HepG2 (cell line): ENCODE measurements at regions not wholly inside any gene's neighbourhood (a gene's known extent, or its start where the extent isn't known, plus 50 kb on each side); places are given as distances from the start of the nearest gene placed in this dataset.

Experiments used
- ATAC-seq: fragments of 200-7000 bp; cut with Tn5 transposase; 3 replicates; pipeline ENCODE4 v1.9.1; 2020; ENCODE audit warnings: mild to moderate bottlenecking, moderate library complexity
- BruUV-seq: library from RNA; stranded (reverse); fragments of 400-500 nt; replicated peaks from 2 replicates; lab custom pipeline; 2021; lab: Mats Ljungman, UMichigan
- CTCF ChIA-PET: fragments of 300-600 bp; formaldehyde crosslinking; extraction: SDS; loops from one replicate; lab custom pipeline; 2021; ENCODE audit warnings: low total read pairs, inconsistent platforms, low intra/inter-chr PET ratio; lab: Yijun Ruan, JAX
- POLR2A ChIA-PET: fragments of 350-600 bp; sonication (Branson Sonifier 250); formaldehyde crosslinking; loops from one replicate; lab custom pipeline; 2020; ENCODE audit warnings: antibody characterized with exemption, inconsistent platforms; lab: Yijun Ruan, JAX
- DNase-seq: peaks from one replicate; pipeline ENCODE4 v3.0.0-alpha.2; 2015; ENCODE audit warnings: low spot score
- FAIRE-seq: peaks from 3 replicates; lab custom pipeline; 2011; peaks lifted over from hg19 to GRCh38; lab: Jason Lieb, UNC
- H2AFZ ChIP-seq: one replicate; pipeline ENCODE4 v1.6.1; 2011; ENCODE audit warnings: low read length, inconsistent platforms
- H3K27ac ChIP-seq: fragments of 300-600 bp; 3 replicates; pipeline ENCODE4 v1.8.0; 2011; ENCODE audit warnings: mixed run types, mild to moderate bottlenecking, mixed read lengths, low read length, inconsistent platforms; ENCODE audit not compliant: insufficient read depth; ENCODE audit errors: extremely low read length
- H3K27me3 ChIP-seq, 2 experiments: fragments of 200-600 bp in 1 of 2; 2 replicates in 1 of 2; 3 replicates in 1 of 2; pipeline versions ENCODE4 v1.6.0 to v1.8.0; 2011; ENCODE audit warnings: low read length in 2 of 2, mild to moderate bottlenecking in 2 of 2, moderate library complexity in 2 of 2, inconsistent platforms in 1 of 2; ENCODE audit not compliant: insufficient read depth in 2 of 2, control insufficient read depth in 1 of 2
- H3K36me3 ChIP-seq, 2 experiments: fragments of 200-600 bp in 1 of 2; replicated peaks in 1 of 2; 2 replicates in 1 of 2; 3 replicates in 1 of 2; pipeline versions ENCODE4 v1.5.1 to v1.8.0; 2011; ENCODE audit warnings: low read length in 2 of 2, inconsistent platforms in 1 of 2; ENCODE audit not compliant: insufficient read depth in 2 of 2, control insufficient read depth in 1 of 2
- H3K4me1 ChIP-seq: 2 replicates; pipeline ENCODE4 v1.5.1; 2012; ENCODE audit warnings: low read length, inconsistent platforms; ENCODE audit not compliant: insufficient read depth
- H3K4me2 ChIP-seq: 2 replicates; pipeline ENCODE4 v1.6.0; 2011; ENCODE audit warnings: low read depth, low read length, inconsistent platforms
- H3K4me3 ChIP-seq, 3 experiments: fragments of 200-600 bp in 1 of 3; sonication (generic), shearing (Covaris generic) in 1 of 3; replicated peaks in 1 of 3; 2 replicates each; pipeline ENCODE4 v1.5.1; 2011 to 2016; ENCODE audit warnings: low read length in 3 of 3, inconsistent platforms in 2 of 3, low read depth in 2 of 3, mild to moderate bottlenecking in 2 of 3, control low read depth in 1 of 3, mixed read lengths in 1 of 3; ENCODE audit not compliant: insufficient read depth in 1 of 3
- H3K79me2 ChIP-seq: one replicate; pipeline ENCODE4 v1.6.1; 2011; ENCODE audit warnings: low read length, inconsistent platforms; ENCODE audit not compliant: insufficient read depth
- H3K9ac ChIP-seq: 2 replicates; pipeline ENCODE4 v1.6.0; 2011; ENCODE audit warnings: mild to moderate bottlenecking, low read depth, low read length, inconsistent platforms; ENCODE audit not compliant: insufficient read depth
- H3K9me3 ChIP-seq: 2 replicates; pipeline ENCODE4 v1.5.1; 2012; ENCODE audit warnings: mild to moderate bottlenecking, low read length
- H4K20me1 ChIP-seq: 2 replicates; pipeline ENCODE4 v1.6.0; 2011; ENCODE audit warnings: inconsistent platforms, mild to moderate bottlenecking, low read length, moderate library complexity; ENCODE audit not compliant: insufficient read depth
- ADNP ChIP-seq: sonication (generic); formaldehyde crosslinking; IDR thresholded peaks from 2 replicates; pipeline ENCODE4 v1.4.0; 2020; ENCODE audit warnings: missing genetic modification reagents
- BRD4 ChIP-seq: sonication (generic); formaldehyde crosslinking; IDR thresholded peaks from 2 replicates; pipeline ENCODE4 v1.4.0; 2020; ENCODE audit warnings: missing genetic modification reagents
- CREB3 ChIP-seq: sonication (generic); formaldehyde crosslinking; IDR thresholded peaks from 2 replicates; pipeline ENCODE4 v1.5.0; 2020; ENCODE audit warnings: missing genetic modification reagents
- ETV6 ChIP-seq: sonication (generic); formaldehyde crosslinking; conservative IDR thresholded peaks from 2 replicates; pipeline ENCODE4 v1.4.0; 2020; ENCODE audit warnings: missing genetic modification reagents
- FOXJ3 ChIP-seq: sonication (generic); formaldehyde crosslinking; IDR thresholded peaks from 2 replicates; pipeline ENCODE4 v1.4.0; 2020; ENCODE audit warnings: missing genetic modification reagents, mild to moderate bottlenecking, borderline replicate concordance
- ISL2 ChIP-seq: sonication (generic); formaldehyde crosslinking; IDR thresholded peaks from 2 replicates; pipeline ENCODE4 v1.5.0; 2020; ENCODE audit warnings: missing genetic modification reagents
- KLF13 ChIP-seq: sonication (generic); formaldehyde crosslinking; IDR thresholded peaks from 2 replicates; pipeline ENCODE4 v1.4.0; 2020; ENCODE audit warnings: mild to moderate bottlenecking, missing genetic modification reagents
- POLR2G ChIP-seq: fragments of 200-400 bp; formaldehyde crosslinking; IDR thresholded peaks from 2 replicates; pipeline ENCODE4 v1.6.1; 2018; ENCODE audit warnings: mild to moderate bottlenecking, low read depth, low read length, moderate library complexity
- ZSCAN12 ChIP-seq: sonication (generic); formaldehyde crosslinking; IDR thresholded peaks from 2 replicates; pipeline ENCODE4 v1.9.0; 2021; ENCODE audit warnings: mild to moderate bottlenecking, missing genetic modification reagents
- WGBS: methylation state at CpG from one replicate; pipeline ENCODE4 v1.1.6; 2017; ENCODE audit warnings: low lambda C conversion rate; 5-methylcytosine and 5-hydroxymethylcytosine counted together
- in situ Hi-C: cut with HindIII; loops from 2 replicates; pipeline ENCODE4 v1.10.0; 2017; ENCODE audit warnings: low pct_unique_long_range_greater_than_20kb; ENCODE audit not compliant: extremely low pct_ligation_motif_present
- intact Hi-C: fragments of 100-400 bp; cut with micrococcal nuclease; formaldehyde crosslinking; loops from one replicate; pipeline ENCODE4 v1.10.0; 2022; ENCODE audit not compliant: unreplicated experiment
- TF ChIP-seq, protein P1 (sequence below): sonication (generic); formaldehyde crosslinking; IDR thresholded peaks from 2 replicates; pipeline ENCODE4 v1.4.0; 2020; ENCODE audit warnings: mild to moderate bottlenecking, missing genetic modification reagents
- TF ChIP-seq, protein P2 (sequence below): sonication (generic); formaldehyde crosslinking; IDR thresholded peaks from 2 replicates; pipeline ENCODE4 v1.5.0; 2020; ENCODE audit warnings: missing genetic modification reagents, mild to moderate bottlenecking, borderline replicate concordance

GRCh38 chr12:87233671-87234070 lies 795.5 kb downstream of the C12orf50 start:
- BruUV-seq = no TSS peak
- CTCF ChIA-PET = no interaction called here
- Histone ChIP-seq H3K36me3 (no peaks in the 10 kb centered on the region), H2AFZ (no peak overlapping the region), H3K27ac (no peak overlapping the region), H3K79me2 (no peaks in the 10 kb centered on the region), H4K20me1 (no peaks in the 10 kb centered on the region), H3K27me3 (no peaks in the 10 kb centered on the region), H3K4me1 (no peaks in the 10 kb centered on the region), H3K9ac (no peak overlapping the region), H3K4me3 (no peak overlapping the region), H3K9me3 (peaks cover 63% of the 10 kb centered on the region), H3K4me2 (no peak overlapping the region)
- in situ Hi-C loops (no loop called here), intact Hi-C loops (no loop called here)
- TF ChIP-seq ISL2 (CRISPR knock-in tag) (no peak), ETV6 (CRISPR knock-in tag) (no peak), POLR2G (no peak), BRD4 (CRISPR knock-in tag) (no peak), KLF13 (CRISPR knock-in tag) (no peak), CREB3 (no peak), ADNP (CRISPR knock-in tag) (no peak), ZSCAN12 (CRISPR knock-in tag) (no peak), FOXJ3 (CRISPR knock-in tag) (no peak)
- TF ChIP-seq, protein P1, sequence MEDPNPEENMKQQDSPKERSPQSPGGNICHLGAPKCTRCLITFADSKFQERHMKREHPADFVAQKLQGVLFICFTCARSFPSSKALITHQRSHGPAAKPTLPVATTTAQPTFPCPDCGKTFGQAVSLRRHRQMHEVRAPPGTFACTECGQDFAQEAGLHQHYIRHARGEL (CRISPR knock-in tag) = no peak
- TF ChIP-seq, protein P2, sequence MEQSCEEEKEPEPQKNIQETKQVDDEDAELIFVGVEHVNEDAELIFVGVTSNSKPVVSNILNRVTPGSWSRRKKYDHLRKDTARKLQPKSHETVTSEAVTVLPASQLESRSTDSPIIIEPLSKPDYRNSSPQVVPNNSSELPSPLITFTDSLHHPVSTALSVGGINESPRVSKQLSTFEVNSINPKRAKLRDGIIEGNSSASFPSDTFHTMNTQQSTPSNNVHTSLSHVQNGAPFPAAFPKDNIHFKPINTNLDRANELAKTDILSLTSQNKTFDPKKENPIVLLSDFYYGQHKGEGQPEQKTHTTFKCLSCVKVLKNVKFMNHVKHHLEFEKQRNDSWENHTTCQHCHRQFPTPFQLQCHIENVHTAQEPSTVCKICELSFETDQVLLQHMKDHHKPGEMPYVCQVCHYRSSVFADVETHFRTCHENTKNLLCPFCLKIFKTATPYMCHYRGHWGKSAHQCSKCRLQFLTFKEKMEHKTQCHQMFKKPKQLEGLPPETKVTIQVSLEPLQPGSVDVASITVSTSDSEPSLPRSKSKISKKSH (CRISPR knock-in tag) = no peak
- POLR2A ChIA-PET = no interaction called here
- FAIRE-seq = no peak
- 0% methylated on average over 1 of the region's 1 CpG for WGBS
- ATAC-seq = no peak
- no peak for DNase-seq
